WTC11 (cell line): ENCODE measurements at regions not wholly inside any gene's neighbourhood (a gene's known extent, or its start where the extent isn't known, plus 50 kb on each side); places are given as distances from the start of the nearest gene placed in this dataset.

Source experiments
- ATAC-seq: fragments of 200-7000 bp; cut with Tn5 transposase; 2 replicates; pipeline ENCODE4 v1.10.0; 2021; ENCODE audit warnings: mild to moderate bottlenecking, moderate library complexity
- CTCF ChIA-PET: fragments of 300-600 bp; sonication (Branson Sonifier 250); formaldehyde crosslinking; loops from one replicate; lab custom pipeline; 2021; ENCODE audit warnings: antibody characterized with exemption; lab: Charles Lee
- POLR2A ChIA-PET: fragments of 350-600 bp; sonication (Branson Sonifier 250); formaldehyde crosslinking; loops from one replicate; lab custom pipeline; 2021; ENCODE audit warnings: antibody characterized with exemption; lab: Charles Lee
- DNase-seq: peaks from one replicate; pipeline ENCODE4 v3.0.0; 2021; ENCODE audit warnings: low spot score
- H3K27ac Mint-ChIP-seq: 2 replicates; pipeline ENCODE4 v1.8.0; 2021; ENCODE audit warnings: mixed read lengths
- H3K27me3 Mint-ChIP-seq: 2 replicates; pipeline ENCODE4 v1.8.0; 2021; ENCODE audit warnings: low read depth, mild to moderate bottlenecking, moderate library complexity, mixed read lengths
- H3K36me3 Mint-ChIP-seq: 2 replicates; pipeline ENCODE4 v1.8.0; 2021; ENCODE audit warnings: mixed read lengths
- H3K4me1 Mint-ChIP-seq: 2 replicates; pipeline ENCODE4 v1.8.0; 2022; ENCODE audit warnings: mixed read lengths
- H3K4me3 Mint-ChIP-seq: 2 replicates; pipeline ENCODE4 v1.8.0; 2021; ENCODE audit warnings: mild to moderate bottlenecking, moderate library complexity, mixed read lengths
- H3K9me3 Mint-ChIP-seq: 2 replicates; pipeline ENCODE4 v1.8.0; 2021; ENCODE audit warnings: mixed read lengths
- ATF2 ChIP-seq: sonication (generic); formaldehyde crosslinking; IDR thresholded peaks from 2 replicates; pipeline ENCODE4 v1.8.1; 2022; ENCODE audit warnings: low read depth, missing genetic modification reagents, borderline replicate concordance
- CREM ChIP-seq: sonication (generic); formaldehyde crosslinking; IDR thresholded peaks from 2 replicates; pipeline ENCODE4 v1.8.1; 2022; ENCODE audit warnings: mild to moderate bottlenecking, missing genetic modification reagents, moderate library complexity
- E2F1 ChIP-seq: sonication (generic); formaldehyde crosslinking; IDR thresholded peaks from 2 replicates; pipeline ENCODE4 v1.8.0; 2022; ENCODE audit warnings: mild to moderate bottlenecking, missing genetic modification reagents
- ETV6 ChIP-seq: sonication (generic); formaldehyde crosslinking; IDR thresholded peaks from 2 replicates; pipeline ENCODE4 v1.8.1; 2022; ENCODE audit warnings: mild to moderate bottlenecking, missing genetic modification reagents
- GABPB1 ChIP-seq: sonication (generic); formaldehyde crosslinking; IDR thresholded peaks from 2 replicates; pipeline ENCODE4 v1.8.1; 2023; ENCODE audit warnings: mild to moderate bottlenecking, missing genetic modification reagents
- JUN ChIP-seq: sonication (generic); formaldehyde crosslinking; IDR thresholded peaks from 2 replicates; pipeline ENCODE4 v1.8.0; 2023; ENCODE audit warnings: mild to moderate bottlenecking, missing genetic modification reagents
- MYBL2 ChIP-seq: sonication (generic); formaldehyde crosslinking; IDR thresholded peaks from 2 replicates; pipeline ENCODE4 v1.8.1; 2023; ENCODE audit warnings: mild to moderate bottlenecking, moderate library complexity, missing genetic modification reagents
- NFATC4 ChIP-seq: fragments of 250-450 bp; sonication (Bioruptor Pico); IDR thresholded peaks from 2 replicates; pipeline ENCODE4 v1.9.0; 2021; ENCODE audit warnings: mild to moderate bottlenecking
- NR1H2 ChIP-seq: sonication (generic); formaldehyde crosslinking; IDR thresholded peaks from 2 replicates; pipeline ENCODE4 v1.9.0; 2021; ENCODE audit warnings: mild to moderate bottlenecking, moderate library complexity, missing genetic modification reagents
- NR2C2 ChIP-seq: sonication (generic); formaldehyde crosslinking; IDR thresholded peaks from 2 replicates; pipeline ENCODE4 v1.8.0; 2022; ENCODE audit warnings: mild to moderate bottlenecking, missing genetic modification reagents
- PRDM15 ChIP-seq: sonication (generic); formaldehyde crosslinking; IDR thresholded peaks from 2 replicates; pipeline ENCODE4 v1.8.0; 2022; ENCODE audit warnings: missing genetic modification reagents
- PRRX2 ChIP-seq: fragments of 250-450 bp; sonication (Bioruptor Pico); IDR thresholded peaks from 2 replicates; pipeline ENCODE4 v1.8.0; 2021; ENCODE audit warnings: mild to moderate bottlenecking
- RELA ChIP-seq: sonication (generic); formaldehyde crosslinking; IDR thresholded peaks from 2 replicates; pipeline ENCODE4 v1.8.1; 2022; ENCODE audit warnings: missing genetic modification reagents, mild to moderate bottlenecking, borderline replicate concordance
- RORB ChIP-seq: fragments of 250-450 bp; sonication (Bioruptor Pico); IDR thresholded peaks from 2 replicates; pipeline ENCODE4 v1.9.0; 2021; ENCODE audit warnings: mild to moderate bottlenecking
- TCF7 ChIP-seq: sonication (generic); formaldehyde crosslinking; IDR thresholded peaks from 2 replicates; pipeline ENCODE4 v1.8.0; 2022; ENCODE audit warnings: mild to moderate bottlenecking, low read depth, missing genetic modification reagents, moderate library complexity
- ZNF425 ChIP-seq: fragments of 250-450 bp; sonication (Bioruptor Pico); conservative IDR thresholded peaks from 2 replicates; pipeline ENCODE4 v1.9.0; 2021; ENCODE audit warnings: mild to moderate bottlenecking
- ZNF512 ChIP-seq: sonication (generic); formaldehyde crosslinking; IDR thresholded peaks from 2 replicates; pipeline ENCODE4 v1.8.1; 2022; ENCODE audit warnings: missing genetic modification reagents, borderline replicate concordance
- TF ChIP-seq, protein P1 (sequence below): fragments of 250-450 bp; sonication (Bioruptor Pico); IDR thresholded peaks from 2 replicates; pipeline ENCODE4 v1.9.0; 2021; ENCODE audit warnings: moderate library complexity, mild to moderate bottlenecking, inconsistent platforms, borderline replicate concordance
- TF ChIP-seq, protein P2 (sequence below): sonication (generic); formaldehyde crosslinking; IDR thresholded peaks from 2 replicates; pipeline ENCODE4 v1.8.1; 2023; ENCODE audit warnings: mild to moderate bottlenecking, missing genetic modification reagents, moderate library complexity
- TF ChIP-seq, protein P3 (sequence below): fragments of 250-450 bp; sonication (Bioruptor Pico); IDR thresholded peaks from 2 replicates; pipeline ENCODE4 v1.8.0; 2021; ENCODE audit warnings: mild to moderate bottlenecking

DNA sequence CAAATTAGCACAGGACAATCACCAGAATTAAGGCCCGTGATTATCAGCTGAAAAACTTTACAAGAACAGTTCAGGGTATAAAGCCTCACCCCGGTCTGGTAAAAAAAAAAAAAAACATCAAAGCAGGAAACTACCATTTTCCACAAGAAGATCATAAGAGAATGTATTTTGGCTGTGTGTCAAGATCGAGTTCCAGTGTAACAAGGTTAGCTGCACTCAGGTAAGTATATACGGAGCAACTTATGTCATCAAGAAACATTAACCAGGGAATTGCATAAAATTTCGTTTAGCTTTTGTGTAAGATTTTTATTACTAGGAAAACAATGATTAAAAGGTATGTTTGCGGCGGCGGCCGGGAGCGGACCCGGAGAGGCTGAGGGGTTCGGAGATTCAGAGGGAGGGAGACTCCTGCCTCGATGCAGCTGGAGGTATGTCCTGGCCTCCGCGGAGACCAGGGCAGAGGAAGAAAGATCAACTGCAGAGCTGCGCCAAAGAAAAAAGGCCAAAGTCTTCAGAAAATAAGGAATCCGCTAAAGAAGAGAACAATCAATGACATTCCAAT lies 533.8 kb upstream of the CNTNAP2 start (continued):
- TF ChIP-seq ZNF512 (CRISPR knock-in tag) (no peak), NFATC4 (CRISPR knock-in tag) (no peak), ATF2 (CRISPR knock-in tag) (no peak), CREM (CRISPR knock-in tag) (no peak), PRRX2 (no peak), PRDM15 (CRISPR knock-in tag) (no peak), MYBL2 (CRISPR knock-in tag) (no peak)
- TF ChIP-seq, all 79 proteins: peak for 0

GRCh38 chr7:145557805-145558204 lies 558.8 kb upstream of the CNTNAP2 start:
- no peak overlapping the region for H3K4me3 Mint-ChIP-seq
- no peaks in the 10 kb centered on the region for H3K36me3 Mint-ChIP-seq
- POLR2A ChIA-PET: no interaction called here
- no peaks in the 10 kb centered on the region for H3K27me3 Mint-ChIP-seq
- no peak overlapping the region for H3K27ac Mint-ChIP-seq
- no peak for TF ChIP-seq E2F1 (CRISPR knock-in tag)
- no peak for TF ChIP-seq TCF7 (CRISPR knock-in tag)
- no peak for TF ChIP-seq JUN (CRISPR knock-in tag)
- no peak for TF ChIP-seq NR1H2 (CRISPR knock-in tag)
- no peak for TF ChIP-seq GABPB1 (CRISPR knock-in tag)
- TF ChIP-seq, protein P1, sequence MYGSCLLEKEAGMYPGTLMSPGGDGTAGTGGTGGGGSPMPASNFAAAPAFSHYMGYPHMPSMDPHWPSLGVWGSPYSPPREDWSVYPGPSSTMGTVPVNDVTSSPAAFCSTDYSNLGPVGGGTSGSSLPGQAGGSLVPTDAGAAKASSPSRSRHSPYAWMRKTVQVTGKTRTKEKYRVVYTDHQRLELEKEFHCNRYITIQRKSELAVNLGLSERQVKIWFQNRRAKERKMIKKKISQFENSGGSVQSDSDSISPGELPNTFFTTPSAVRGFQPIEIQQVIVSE: no peak
- TF ChIP-seq RORB (CRISPR knock-in tag): no peak
- no peak for TF ChIP-seq RELA (CRISPR knock-in tag)
- TF ChIP-seq, protein P2, sequence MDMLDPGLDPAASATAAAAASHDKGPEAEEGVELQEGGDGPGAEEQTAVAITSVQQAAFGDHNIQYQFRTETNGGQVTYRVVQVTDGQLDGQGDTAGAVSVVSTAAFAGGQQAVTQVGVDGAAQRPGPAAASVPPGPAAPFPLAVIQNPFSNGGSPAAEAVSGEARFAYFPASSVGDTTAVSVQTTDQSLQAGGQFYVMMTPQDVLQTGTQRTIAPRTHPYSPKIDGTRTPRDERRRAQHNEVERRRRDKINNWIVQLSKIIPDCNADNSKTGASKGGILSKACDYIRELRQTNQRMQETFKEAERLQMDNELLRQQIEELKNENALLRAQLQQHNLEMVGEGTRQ (CRISPR knock-in tag): no peak
- TF ChIP-seq, protein P3, sequence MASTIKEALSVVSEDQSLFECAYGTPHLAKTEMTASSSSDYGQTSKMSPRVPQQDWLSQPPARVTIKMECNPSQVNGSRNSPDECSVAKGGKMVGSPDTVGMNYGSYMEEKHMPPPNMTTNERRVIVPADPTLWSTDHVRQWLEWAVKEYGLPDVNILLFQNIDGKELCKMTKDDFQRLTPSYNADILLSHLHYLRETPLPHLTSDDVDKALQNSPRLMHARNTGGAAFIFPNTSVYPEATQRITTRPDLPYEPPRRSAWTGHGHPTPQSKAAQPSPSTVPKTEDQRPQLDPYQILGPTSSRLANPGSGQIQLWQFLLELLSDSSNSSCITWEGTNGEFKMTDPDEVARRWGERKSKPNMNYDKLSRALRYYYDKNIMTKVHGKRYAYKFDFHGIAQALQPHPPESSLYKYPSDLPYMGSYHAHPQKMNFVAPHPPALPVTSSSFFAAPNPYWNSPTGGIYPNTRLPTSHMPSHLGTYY (CRISPR knock-in tag): no peak
- no peak for TF ChIP-seq ZNF425 (CRISPR knock-in tag)
- no peak for TF ChIP-seq NR2C2
- no peak for TF ChIP-seq ETV6 (CRISPR knock-in tag)
- ATAC-seq: no peak
- DNase-seq: no peak
- no peaks in the 10 kb centered on the region for H3K9me3 Mint-ChIP-seq
- H3K4me1 Mint-ChIP-seq: no peaks in the 10 kb centered on the region
- CTCF ChIA-PET: no interaction called here
